GM18858 (cell line): ENCODE measurements at regions not wholly inside any gene's neighbourhood (a gene's known extent, or its start where the extent isn't known, plus 50 kb on each side); places are given as distances from the start of the nearest gene placed in this dataset.
"Not testable (repeated sequence)": the region's sequence is repeated elsewhere in the genome, so short reads cannot be mapped to it uniquely, and the experiment has no call there.

Source experiments
- ATAC-seq: cut with Tn5 transposase; IDR thresholded peaks from one replicate; pipeline ENCODE4 v1.9.1; 2021; ENCODE audit not compliant: unreplicated experiment

- ATAC-seq: no peak
These were observed 265.8 kb downstream of the MED10 start for GRCh38 chr5:6112538-6112937.

DNA sequence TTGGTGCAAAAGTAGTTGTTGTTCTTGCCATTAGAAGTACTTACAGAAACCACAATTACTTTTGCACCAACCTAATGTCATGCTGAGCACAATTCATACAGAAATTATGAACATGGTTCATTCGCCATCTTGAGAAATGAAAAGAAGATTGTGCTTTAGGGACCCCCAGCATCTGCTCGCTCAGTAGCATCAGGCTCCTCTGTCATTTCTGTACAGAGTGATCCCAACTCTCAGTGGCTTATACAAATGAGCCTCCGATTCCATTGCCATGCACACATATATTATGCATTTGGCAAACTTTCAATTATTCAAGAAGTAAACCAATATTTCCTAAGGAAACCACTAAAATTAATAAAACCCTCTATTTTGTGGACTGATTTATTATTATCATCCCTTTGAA, 266.2 kb downstream of the MED10 start:
- no peak for ATAC-seq

DNA sequence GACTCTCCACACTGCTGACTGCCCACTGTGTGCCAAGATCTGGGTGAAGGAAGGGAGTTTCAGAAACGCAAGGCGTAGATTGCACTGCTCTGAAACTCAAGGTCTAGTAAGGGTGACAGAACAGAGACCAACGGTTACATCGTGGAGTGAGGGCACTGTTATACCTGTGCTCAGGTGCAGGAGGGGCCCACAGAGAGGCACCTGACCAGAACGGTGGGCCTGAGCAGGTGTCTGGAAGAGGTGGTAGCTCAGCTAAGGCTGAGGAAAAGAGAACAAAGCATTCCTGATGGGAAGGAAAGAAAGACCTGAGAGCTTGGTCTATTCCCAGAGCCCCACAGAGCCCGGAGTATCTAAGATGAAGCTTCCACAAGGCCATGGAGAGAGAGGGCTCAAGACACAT, 267.2 kb downstream of the MED10 start:
- ATAC-seq: no peak

DNA sequence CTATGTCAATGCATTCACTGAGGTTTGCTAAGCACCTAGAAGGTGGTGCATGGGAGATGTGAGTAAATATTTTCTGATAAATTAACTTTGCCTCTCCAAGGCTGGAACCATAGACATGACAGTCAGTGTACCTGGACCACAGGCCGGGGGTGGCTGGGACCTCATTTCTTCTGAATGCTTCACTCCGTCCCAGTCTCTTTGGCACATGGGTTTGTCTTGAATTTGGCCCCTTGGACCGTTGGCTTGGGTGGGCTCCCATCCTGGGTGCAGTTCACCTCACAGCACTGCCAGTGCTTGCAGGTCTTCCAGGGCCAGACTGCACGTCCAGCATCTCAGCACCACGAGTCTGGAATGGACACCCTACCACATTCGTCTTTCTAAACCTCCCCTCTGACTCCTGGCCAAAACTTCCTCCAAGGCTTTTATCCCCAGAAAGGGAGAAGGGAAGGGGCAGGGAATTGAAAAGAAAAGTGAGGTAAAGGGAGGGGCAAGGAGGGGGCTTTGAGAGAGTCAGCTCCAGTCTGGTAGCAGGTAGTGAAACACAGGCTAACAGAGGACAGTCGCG, 267.8 kb downstream of the MED10 start:
- no peak for ATAC-seq

GRCh38 chr5:6108981-6109825, 269.1 kb downstream of the MED10 start:
- no peak for ATAC-seq

- ATAC-seq: no peak
These were observed 269.9 kb downstream of the MED10 start for GRCh38 chr5:6108540-6108848.

DNA sequence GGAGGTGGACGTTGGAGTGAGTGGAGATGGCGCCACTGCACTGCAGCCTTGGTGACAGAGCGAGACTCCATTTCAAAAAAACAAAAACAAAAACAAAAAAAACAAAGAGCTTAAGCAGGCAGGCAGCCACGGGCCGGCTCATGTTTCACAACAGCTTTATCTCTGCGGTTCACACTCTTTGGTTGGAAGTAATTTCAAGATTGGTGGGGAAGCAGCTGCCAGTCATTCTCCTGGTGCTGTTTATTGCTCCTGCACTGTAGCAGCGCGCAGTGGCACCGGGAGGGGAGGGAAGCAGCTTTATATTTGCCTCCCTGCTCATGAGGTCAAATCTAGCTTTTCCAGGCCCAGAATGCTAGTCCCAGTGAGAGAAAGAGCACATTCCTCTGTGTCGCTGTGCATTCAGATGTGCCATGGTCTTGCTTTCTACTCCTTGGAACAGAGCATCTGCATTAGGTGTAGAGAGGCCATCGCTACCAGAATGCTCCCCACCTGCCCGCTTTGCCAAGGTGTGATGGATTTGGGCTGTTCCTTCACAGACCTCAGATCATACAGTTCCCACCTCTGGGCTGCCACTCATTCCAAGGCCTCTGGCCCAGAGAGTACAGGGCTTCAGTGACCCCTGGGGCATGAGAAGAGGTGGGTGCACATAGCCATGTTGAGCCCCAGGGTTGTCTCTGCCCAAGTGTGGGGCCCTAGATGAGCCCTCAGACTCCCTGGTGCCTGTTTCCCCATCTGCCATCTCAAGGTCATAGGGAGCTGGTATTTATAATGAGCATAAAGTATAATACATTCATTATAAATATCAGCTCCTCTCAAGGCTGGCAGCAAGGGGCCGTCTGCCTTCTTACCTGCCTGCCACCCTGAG, 270.4 kb downstream of the MED10 start:
- ATAC-seq: no peak

DNA sequence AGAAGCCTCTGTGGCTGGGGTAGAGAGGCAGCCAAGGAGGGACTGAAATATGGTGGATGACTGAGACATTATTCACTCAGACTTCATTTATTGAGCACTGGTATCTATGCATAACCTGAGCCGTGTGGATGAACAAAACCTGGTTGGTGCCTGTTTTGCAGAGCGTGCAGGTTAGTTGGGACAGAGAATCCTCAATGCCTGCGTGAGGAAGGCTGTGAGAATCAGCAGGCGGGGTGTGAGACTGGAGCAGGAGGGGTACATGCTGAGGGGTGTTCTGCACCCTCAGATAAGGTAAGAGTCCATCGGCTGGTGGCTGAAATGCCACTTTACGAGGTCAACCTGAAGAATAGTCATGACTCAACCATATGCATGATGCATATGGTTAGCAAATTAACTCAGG, 271.6 kb downstream of the MED10 start:
- ATAC-seq: no peak

DNA sequence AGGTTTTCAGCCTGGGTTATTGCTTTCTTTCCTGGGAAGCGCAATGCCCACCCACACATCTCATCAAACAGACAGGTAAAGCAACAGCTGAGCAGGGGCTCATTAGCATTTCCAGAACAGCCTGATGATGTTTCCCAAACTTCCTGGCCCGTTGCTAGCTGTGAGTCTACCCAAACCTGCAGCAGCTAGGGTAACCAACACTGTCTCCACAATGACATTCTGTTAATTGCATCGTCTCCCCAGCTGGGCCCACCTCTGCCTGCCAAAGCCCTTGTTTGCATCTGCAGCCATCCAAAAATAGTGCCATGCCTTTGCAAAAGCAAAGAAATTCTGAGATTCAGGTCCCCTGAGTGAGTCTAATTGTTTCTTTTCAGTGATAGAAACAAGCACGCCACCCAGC, 273.0 kb downstream of the MED10 start:
- ATAC-seq: no peak

- ATAC-seq: no peak
These were observed 282.2 kb downstream of the MED10 start for GRCh38 chr5:6096101-6096500.

- ATAC-seq: not testable (repeated sequence)
These were observed 284.2 kb downstream of the MED10 start for GRCh38 chr5:6094180-6094579.

- ATAC-seq: no peak
These were observed 287.5 kb downstream of the MED10 start for GRCh38 chr5:6090838-6091237.

- ATAC-seq: no peak
These were observed 288.2 kb downstream of the MED10 start for GRCh38 chr5:6090079-6090654.

GRCh38 chr5:6088706-6089105, 289.6 kb downstream of the MED10 start:
- ATAC-seq: no peak

- no peak for ATAC-seq
These were observed 290.8 kb downstream of the MED10 start for GRCh38 chr5:6087576-6087975.

DNA sequence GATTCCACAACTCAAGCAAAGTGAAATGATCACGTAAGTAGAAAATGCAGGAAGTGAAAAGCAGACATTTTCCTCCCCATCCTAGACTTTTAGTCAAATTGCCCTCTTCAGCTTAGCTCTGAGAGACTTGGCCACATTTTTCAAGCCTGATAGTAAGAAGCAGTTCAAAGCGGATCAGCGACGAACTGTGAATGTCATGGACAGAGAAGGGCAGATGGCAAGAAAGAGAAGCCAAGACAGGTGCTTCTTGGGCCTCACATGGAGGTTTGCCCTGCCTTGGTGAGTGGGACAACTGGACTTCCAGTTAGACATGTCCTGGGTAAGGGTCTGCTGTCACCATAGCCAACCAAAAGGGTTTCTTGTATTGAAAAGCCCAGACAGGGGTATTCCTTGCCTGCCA, 291.5 kb downstream of the MED10 start:
- no peak for ATAC-seq

- no peak for ATAC-seq
These were observed 292.9 kb downstream of the MED10 start for GRCh38 chr5:6085341-6085860.

DNA sequence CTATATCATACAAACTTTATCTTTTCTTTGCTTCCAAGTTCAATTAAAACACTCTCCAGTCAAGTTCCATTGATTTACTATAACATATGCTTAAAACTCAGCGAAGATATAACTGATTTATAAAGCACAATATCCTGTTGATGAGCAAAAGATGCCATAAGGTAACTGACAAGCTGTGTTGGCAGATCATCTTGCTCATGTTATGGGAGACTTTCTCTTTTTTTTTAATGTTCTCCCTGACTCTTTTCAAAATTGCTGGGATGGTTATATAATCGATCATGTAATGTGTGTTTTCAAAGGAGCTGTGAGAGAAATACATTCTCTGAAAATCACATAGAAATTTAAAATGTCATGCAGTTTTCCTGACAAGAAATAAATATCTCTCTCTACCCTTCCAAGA, 293.5 kb downstream of the MED10 start:
- no peak for ATAC-seq

DNA sequence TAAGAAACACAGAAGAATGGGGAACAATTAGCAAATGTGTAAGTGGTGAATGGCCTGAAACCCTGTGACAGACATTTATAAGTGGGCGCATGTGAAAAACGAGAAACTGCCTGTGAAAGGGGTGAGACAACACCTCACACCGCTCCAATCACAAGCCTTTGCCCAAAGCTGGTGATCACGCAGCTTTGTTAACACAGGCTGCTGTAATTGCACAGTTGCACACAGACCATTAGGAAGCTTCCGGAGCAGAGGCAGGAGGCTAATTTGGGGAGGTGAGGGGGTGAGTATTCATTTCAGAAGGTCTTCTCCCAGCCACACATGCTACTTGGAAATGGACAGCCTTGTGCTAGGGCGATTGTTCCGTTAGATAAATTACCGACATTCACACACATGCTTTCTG, 294.0 kb downstream of the MED10 start:
- no peak for ATAC-seq

DNA sequence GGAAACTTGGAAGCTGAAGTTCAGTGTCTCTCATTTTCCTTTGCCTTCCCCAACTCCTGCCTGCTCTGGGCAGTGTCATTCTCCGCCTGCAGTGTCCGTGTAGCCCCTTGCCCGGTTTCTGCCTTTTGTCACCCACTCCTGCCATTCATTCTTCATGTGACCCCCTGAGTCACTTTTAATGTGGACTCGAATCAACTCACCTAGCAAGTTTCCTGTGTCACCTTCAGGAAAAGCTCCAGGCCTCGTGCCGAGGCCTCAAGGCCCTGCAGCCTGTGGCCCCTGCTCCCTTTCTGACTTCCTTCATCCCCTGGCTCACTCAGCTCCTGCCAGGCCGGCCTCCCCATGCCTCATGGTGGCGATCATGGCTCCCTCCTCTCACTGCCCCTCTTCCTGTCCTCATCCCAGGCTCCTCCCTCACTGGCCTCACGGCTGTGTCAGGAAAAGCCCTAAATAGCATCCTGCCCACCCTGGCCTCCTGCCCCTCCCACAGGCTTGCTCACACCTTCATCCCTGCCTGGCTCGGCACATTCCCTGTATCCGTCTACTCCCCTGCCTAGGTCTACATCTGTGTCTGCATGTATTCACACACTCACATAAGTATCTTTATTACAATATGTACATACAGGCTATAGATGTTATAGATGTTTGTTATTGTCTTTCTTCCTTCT, 294.9 kb downstream of the MED10 start:
- no peak for ATAC-seq

DNA sequence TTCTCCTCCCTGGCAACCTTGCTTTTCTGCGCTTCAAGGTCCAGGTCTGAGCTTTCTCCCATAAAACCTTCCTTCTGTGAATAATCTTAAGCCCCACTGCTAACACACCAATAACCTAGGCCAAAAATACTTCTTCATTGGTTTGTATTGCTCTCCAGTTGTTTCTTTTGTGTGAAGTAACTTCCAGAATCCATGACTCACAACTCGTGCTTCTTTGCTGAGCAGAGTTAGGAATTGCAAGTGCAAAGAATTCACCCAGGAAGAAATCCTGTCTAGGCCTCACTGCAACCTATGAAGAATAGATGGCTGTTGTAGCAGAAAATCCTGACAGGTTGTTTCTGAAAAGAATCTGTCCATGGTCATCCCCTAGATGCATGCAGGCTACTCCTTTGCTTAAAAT, 295.7 kb downstream of the MED10 start:
- ATAC-seq: no peak
